Caki2 (cell line): ENCODE measurements at regions not wholly inside any gene's neighbourhood (a gene's known extent, or its start where the extent isn't known, plus 50 kb on each side); places are given as distances from the start of the nearest gene placed in this dataset.
"Not testable (repeated sequence)": the region's sequence is repeated elsewhere in the genome, so short reads cannot be mapped to it uniquely, and the experiment has no call there.

Source experiments
- DNase-seq: peaks from one replicate; pipeline ENCODE4 v3.0.0-alpha.2; 2015; ENCODE audit warnings: low read depth
- in situ Hi-C: cut with HindIII; loops from 2 replicates; pipeline ENCODE4 v1.10.0; 2016; ENCODE audit warnings: low sequenced_read_pairs, low pct_unique_long_range_greater_than_20kb, mixed read lengths

- in situ Hi-C loops = no loop called here
- no peak for DNase-seq
Observed at GRCh38 chr6:15841937-15842726, 179.3 kb upstream of the DTNBP1 start.

- DNase-seq = no peak
- in situ Hi-C loops = no loop called here
Observed at GRCh38 chr6:15839969-15840541, 177.2 kb upstream of the DTNBP1 start.

GRCh38 chr6:15837205-15837604, 174.4 kb upstream of the DTNBP1 start:
- no peak for DNase-seq
- in situ Hi-C loops = no loop called here

GRCh38 chr6:15832841-15833240, 170.0 kb upstream of the DTNBP1 start:
- no peak for DNase-seq
- in situ Hi-C loops = no loop called here

- in situ Hi-C loops = no loop called here
- no peak for DNase-seq
Observed at GRCh38 chr6:15829156-15829555, 166.3 kb upstream of the DTNBP1 start.

- in situ Hi-C loops = no loop called here
- no peak for DNase-seq
Observed at GRCh38 chr6:15827496-15828255, 164.8 kb upstream of the DTNBP1 start.

GRCh38 chr6:15826814-15827318, 164.0 kb upstream of the DTNBP1 start:
- DNase-seq = no peak
- in situ Hi-C loops = no loop called here

GRCh38 chr6:15825332-15825930, 162.6 kb upstream of the DTNBP1 start:
- no peak for DNase-seq
- in situ Hi-C loops = no loop called here

- DNase-seq = no peak
- in situ Hi-C loops = no loop called here
Observed at GRCh38 chr6:15824811-15825210, 162.0 kb upstream of the DTNBP1 start.

- no peak for DNase-seq
- in situ Hi-C loops = no loop called here
Observed at GRCh38 chr6:15823838-15824414, 161.1 kb upstream of the DTNBP1 start.

GRCh38 chr6:15822835-15823234, 160.0 kb upstream of the DTNBP1 start:
- in situ Hi-C loops = no loop called here
- DNase-seq = no peak

GRCh38 chr6:15819841-15820240, 157.0 kb upstream of the DTNBP1 start:
- in situ Hi-C loops = no loop called here

GRCh38 chr6:15819226-15819625, 156.4 kb upstream of the DTNBP1 start:
- no peak for DNase-seq
- in situ Hi-C loops = no loop called here

More at GRCh38 chr6:15819841-15820240, 157.0 kb upstream of the DTNBP1 start:
- DNase-seq = no peak

GRCh38 chr6:15818491-15818890, 155.7 kb upstream of the DTNBP1 start:
- no peak for DNase-seq
- in situ Hi-C loops = no loop called here

GRCh38 chr6:15818044-15818443, 155.2 kb upstream of the DTNBP1 start:
- DNase-seq = no peak
- in situ Hi-C loops = no loop called here

GRCh38 chr6:15817100-15817499, 154.3 kb upstream of the DTNBP1 start:
- no peak for DNase-seq
- in situ Hi-C loops = no loop called here

- in situ Hi-C loops = no loop called here
Observed at GRCh38 chr6:15816661-15817060, 153.8 kb upstream of the DTNBP1 start.

GRCh38 chr6:15813698-15814097, 150.9 kb upstream of the DTNBP1 start:
- DNase-seq, in situ Hi-C loops: not testable (repeated sequence)

More at GRCh38 chr6:15816661-15817060, 153.8 kb upstream of the DTNBP1 start:
- DNase-seq = no peak
